WERI-Rb-1 (cell line): ENCODE measurements at regions not wholly inside any gene's neighbourhood (a gene's known extent, or its start where the extent isn't known, plus 50 kb on each side); places are given as distances from the start of the nearest gene placed in this dataset.
"Not testable (repeated sequence)": the region's sequence is repeated elsewhere in the genome, so short reads cannot be mapped to it uniquely, and the experiment has no call there.

Experiments
- DNase-seq: peaks from one replicate; pipeline ENCODE4 v3.0.0-alpha.2; 2020
- H3K27ac ChIP-seq: fragments of 250-450 bp; sonication (Bioruptor Pico); 2 replicates; pipeline ENCODE4 v1.5.1; 2020; ENCODE audit warnings: mild to moderate bottlenecking, moderate library complexity
- H3K27me3 ChIP-seq: fragments of 250-450 bp; sonication (Bioruptor Pico); 2 replicates; pipeline ENCODE4 v1.5.1; 2021; ENCODE audit warnings: mild to moderate bottlenecking, low read depth, moderate library complexity; ENCODE audit not compliant: insufficient read depth, severe bottlenecking
- H3K36me3 ChIP-seq: fragments of 250-450 bp; sonication (Bioruptor Pico); 2 replicates; pipeline ENCODE4 v1.5.1; 2020; ENCODE audit warnings: mild to moderate bottlenecking, moderate library complexity
- H3K4me3 ChIP-seq: 2 replicates; pipeline ENCODE4 v1.5.1; 2011; ENCODE audit warnings: low read depth, mild to moderate bottlenecking, control low read depth, low read length
- H3K9me3 ChIP-seq: fragments of 250-450 bp; sonication (Bioruptor Pico); 2 replicates; pipeline ENCODE4 v1.5.1; 2021; ENCODE audit warnings: mild to moderate bottlenecking, moderate library complexity; ENCODE audit not compliant: severe bottlenecking
- TF ChIP-seq, protein P1 (sequence below): IDR thresholded peaks from 2 replicates; pipeline ENCODE4 v1.5.1; 2011; ENCODE audit warnings: low read depth, mild to moderate bottlenecking, control low read depth, inconsistent platforms, low read length

GRCh38 chr18:28281400-28281799 lies 104.5 kb upstream of the CDH2 start:
- no peaks in the 10 kb centered on the region for H3K9me3 ChIP-seq
- H3K27me3 ChIP-seq, result no peaks in the 10 kb centered on the region
- H3K36me3 ChIP-seq, result no peaks in the 10 kb centered on the region
- TF ChIP-seq, protein P1, sequence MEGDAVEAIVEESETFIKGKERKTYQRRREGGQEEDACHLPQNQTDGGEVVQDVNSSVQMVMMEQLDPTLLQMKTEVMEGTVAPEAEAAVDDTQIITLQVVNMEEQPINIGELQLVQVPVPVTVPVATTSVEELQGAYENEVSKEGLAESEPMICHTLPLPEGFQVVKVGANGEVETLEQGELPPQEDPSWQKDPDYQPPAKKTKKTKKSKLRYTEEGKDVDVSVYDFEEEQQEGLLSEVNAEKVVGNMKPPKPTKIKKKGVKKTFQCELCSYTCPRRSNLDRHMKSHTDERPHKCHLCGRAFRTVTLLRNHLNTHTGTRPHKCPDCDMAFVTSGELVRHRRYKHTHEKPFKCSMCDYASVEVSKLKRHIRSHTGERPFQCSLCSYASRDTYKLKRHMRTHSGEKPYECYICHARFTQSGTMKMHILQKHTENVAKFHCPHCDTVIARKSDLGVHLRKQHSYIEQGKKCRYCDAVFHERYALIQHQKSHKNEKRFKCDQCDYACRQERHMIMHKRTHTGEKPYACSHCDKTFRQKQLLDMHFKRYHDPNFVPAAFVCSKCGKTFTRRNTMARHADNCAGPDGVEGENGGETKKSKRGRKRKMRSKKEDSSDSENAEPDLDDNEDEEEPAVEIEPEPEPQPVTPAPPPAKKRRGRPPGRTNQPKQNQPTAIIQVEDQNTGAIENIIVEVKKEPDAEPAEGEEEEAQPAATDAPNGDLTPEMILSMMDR, result no peak
- DNase-seq, result no peak
- no peak overlapping the region for H3K27ac ChIP-seq
- no peak overlapping the region for H3K4me3 ChIP-seq

GRCh38 chr18:28269750-28270149 lies 92.8 kb upstream of the CDH2 start:
- Histone ChIP-seq H3K27ac (no peak overlapping the region), H3K36me3 (no peaks in the 10 kb centered on the region), H3K9me3 (no peaks in the 10 kb centered on the region), H3K4me3 (no peak overlapping the region), H3K27me3 (no peaks in the 10 kb centered on the region)
- TF ChIP-seq, protein P1, result no peak
- DNase-seq, result no peak

DNA sequence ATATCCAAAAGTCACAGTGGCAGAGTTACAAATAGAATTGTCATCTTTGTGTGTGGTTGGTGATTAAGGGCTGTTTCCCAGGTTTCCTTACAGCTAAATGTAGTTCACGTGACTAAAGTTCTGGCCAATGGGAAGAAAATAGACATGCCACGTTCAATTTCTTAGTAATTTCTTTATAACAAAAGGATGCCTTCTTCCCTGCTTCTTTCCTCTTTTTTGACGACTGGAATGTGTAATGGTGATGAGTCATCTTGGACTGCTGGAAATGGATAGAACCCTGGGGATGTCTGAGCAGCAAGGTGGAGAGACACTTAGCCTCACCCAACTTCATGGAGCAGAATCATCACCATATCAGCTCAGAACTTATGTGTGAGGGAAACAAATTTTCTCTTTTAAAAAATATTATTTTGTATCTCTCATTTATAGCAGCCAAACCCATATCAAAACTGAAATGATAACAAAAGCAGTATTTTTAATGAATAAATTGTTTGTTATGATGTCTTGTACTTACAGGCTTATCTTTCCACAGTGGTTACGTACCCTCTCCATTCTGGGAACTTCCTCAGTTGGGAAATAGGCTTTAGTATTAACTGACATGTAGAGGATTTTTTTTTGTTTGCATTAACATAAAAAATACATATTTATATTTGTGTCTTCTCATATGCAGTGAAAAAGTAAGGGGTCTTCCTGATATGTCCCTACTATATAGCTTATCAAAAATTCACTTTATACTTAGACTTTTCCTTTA lies 91.1 kb upstream of the CDH2 start:
- H3K4me3 ChIP-seq, result no peak overlapping the region
- H3K36me3 ChIP-seq, result no peaks in the 10 kb centered on the region
- TF ChIP-seq, protein P1, result no peak
- H3K27ac ChIP-seq, result no peak overlapping the region
- no peaks in the 10 kb centered on the region for H3K27me3 ChIP-seq
- no peak for DNase-seq
- no peaks in the 10 kb centered on the region for H3K9me3 ChIP-seq

- TF ChIP-seq, protein P1, result no peak
- H3K27ac ChIP-seq, result no peak overlapping the region
- no peaks in the 10 kb centered on the region for H3K27me3 ChIP-seq
- no peak for DNase-seq
- H3K9me3 ChIP-seq, result no peaks in the 10 kb centered on the region
- H3K36me3 ChIP-seq, result no peaks in the 10 kb centered on the region
- no peak overlapping the region for H3K4me3 ChIP-seq
These were observed 90.3 kb upstream of the CDH2 start for GRCh38 chr18:28267276-28267675.

GRCh38 chr18:28256166-28256565 lies 79.2 kb upstream of the CDH2 start:
- TF ChIP-seq, protein P1, result no peak
- H3K27ac ChIP-seq, result no peak overlapping the region
- no peaks in the 10 kb centered on the region for H3K27me3 ChIP-seq
- no peak for DNase-seq
- H3K4me3 ChIP-seq, result no peak overlapping the region
- no peaks in the 10 kb centered on the region for H3K36me3 ChIP-seq
- H3K9me3 ChIP-seq, result no peaks in the 10 kb centered on the region

- no peak for DNase-seq
These were observed 71.7 kb upstream of the CDH2 start for GRCh38 chr18:28248653-28249052.

GRCh38 chr18:28240626-28241025 lies 63.7 kb upstream of the CDH2 start:
- not testable (repeated sequence) for H3K27ac ChIP-seq, H3K36me3 ChIP-seq, H3K4me3 ChIP-seq, H3K27me3 ChIP-seq, DNase-seq, H3K9me3 ChIP-seq

More at GRCh38 chr18:28248653-28249052, 71.7 kb upstream of the CDH2 start:
- no peak overlapping the region for H3K4me3 ChIP-seq
- no peaks in the 10 kb centered on the region for H3K27me3 ChIP-seq
- no peaks in the 10 kb centered on the region for H3K36me3 ChIP-seq
- H3K9me3 ChIP-seq, result no peaks in the 10 kb centered on the region
- TF ChIP-seq, protein P1, result no peak
- H3K27ac ChIP-seq, result no peak overlapping the region
